Ectodermal cell (in vitro differentiated cells): ENCODE measurements at regions not wholly inside any gene's neighbourhood (a gene's known extent, or its start where the extent isn't known, plus 50 kb on each side); places are given as distances from the start of the nearest gene placed in this dataset.

Experiments
- H3K27ac ChIP-seq: 2 replicates; pipeline ENCODE4 v1.7.0; 2013; ENCODE audit warnings: mild to moderate bottlenecking, low read depth, low read length; ENCODE audit not compliant: insufficient read depth, poor library complexity, severe bottlenecking
- H3K27me3 ChIP-seq: 2 replicates; pipeline ENCODE4 v1.7.0; 2013; ENCODE audit warnings: mild to moderate bottlenecking, low read length; ENCODE audit not compliant: insufficient read depth, control insufficient read depth, poor library complexity, severe bottlenecking
- H3K36me3 ChIP-seq: one replicate; pipeline ENCODE4 v1.7.0; 2013; ENCODE audit warnings: low read length; ENCODE audit not compliant: control insufficient read depth, insufficient read depth
- H3K4me1 ChIP-seq: one replicate; pipeline ENCODE4 v1.7.0; 2013; ENCODE audit warnings: low read length; ENCODE audit not compliant: control insufficient read depth, insufficient read depth
- H3K4me3 ChIP-seq: 2 replicates; pipeline ENCODE4 v1.7.0; 2013; ENCODE audit warnings: low read depth, low read length, control low read depth; ENCODE audit not compliant: insufficient read depth
- H3K9me3 ChIP-seq: 2 replicates; pipeline ENCODE4 v1.7.0; 2013; ENCODE audit warnings: mild to moderate bottlenecking, low read length, moderate library complexity; ENCODE audit not compliant: control insufficient read depth
- WGBS, 2 experiments: methylation state at CpG; one replicate each; pipeline ENCODE4 v1.1.7; 2013; ENCODE audit warnings: missing lambda C conversion rate in 2 of 2; 5-methylcytosine and 5-hydroxymethylcytosine counted together

GRCh38 chr21:27164208-27165177, 197.6 kb upstream of the ADAMTS5 start:
- Histone ChIP-seq H3K27ac (no peak overlapping the region), H3K27me3 (no peaks in the 10 kb centered on the region), H3K4me1 (no peaks in the 10 kb centered on the region), H3K36me3 (no peaks in the 10 kb centered on the region), H3K9me3 (no peaks in the 10 kb centered on the region), H3K4me3 (no peak overlapping the region)
- 97% methylated on average over 5 of the region's 7 CpGs for WGBS, 2 experiments

DNA sequence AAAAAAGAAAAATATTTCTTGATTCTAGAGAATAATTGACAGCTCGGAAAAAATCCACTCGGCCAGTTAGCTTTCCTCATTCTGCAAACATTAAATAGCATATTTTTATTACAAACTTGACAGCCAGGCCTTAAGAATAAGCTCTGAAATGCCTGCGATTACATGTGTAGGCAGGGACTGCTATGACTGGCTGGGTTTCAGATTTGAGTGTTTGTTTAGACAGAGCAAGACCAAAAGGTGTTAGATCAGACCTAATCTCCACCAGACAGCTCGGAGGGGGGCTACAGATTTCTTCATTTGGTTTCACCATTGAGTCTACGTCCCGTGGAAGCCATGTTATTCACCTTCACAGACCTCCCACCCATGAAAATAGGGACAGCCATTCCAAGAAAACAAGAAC, 192.1 kb upstream of the ADAMTS5 start:
- Histone ChIP-seq H3K4me3 (no peak overlapping the region), H3K27ac (no peak overlapping the region), H3K27me3 (no peaks in the 10 kb centered on the region), H3K36me3 (no peaks in the 10 kb centered on the region), H3K4me1 (no peaks in the 10 kb centered on the region), H3K9me3 (no peaks in the 10 kb centered on the region)
- 66 to 76% methylated on average over 4 to 6 of the region's 6 CpGs for WGBS, 2 experiments

DNA sequence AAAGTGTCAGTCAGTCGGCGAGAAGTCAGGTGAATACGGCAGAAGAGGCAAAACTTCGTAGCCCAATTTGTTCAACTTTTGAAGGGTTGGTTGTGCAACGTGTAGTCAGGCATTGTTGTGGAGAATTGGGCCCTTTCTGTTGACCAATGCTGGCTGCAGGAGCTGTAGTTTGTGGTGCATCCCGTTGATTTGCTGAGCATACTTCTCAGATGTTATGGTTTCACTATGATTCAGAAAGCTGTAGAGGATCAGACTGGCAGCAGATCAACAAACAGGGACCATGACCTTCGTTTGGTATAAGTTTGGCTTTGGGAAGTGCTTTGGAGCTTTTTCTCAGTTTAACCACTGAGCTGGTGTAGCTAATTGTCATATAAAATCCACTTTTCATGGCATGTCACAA, 190.2 kb upstream of the ADAMTS5 start:
- Histone ChIP-seq H3K27ac (no peak overlapping the region), H3K4me3 (no peak overlapping the region), H3K27me3 (no peaks in the 10 kb centered on the region), H3K36me3 (no peaks in the 10 kb centered on the region), H3K9me3 (no peaks in the 10 kb centered on the region), H3K4me1 (no peaks in the 10 kb centered on the region)
- 91 to 92% methylated on average over 7 of the region's 7 CpGs for WGBS, 2 experiments

- no peaks in the 10 kb centered on the region for H3K4me1 ChIP-seq
- no peak overlapping the region for H3K27ac ChIP-seq
- no peaks in the 10 kb centered on the region for H3K36me3 ChIP-seq
- no peaks in the 10 kb centered on the region for H3K27me3 ChIP-seq
- H3K4me3 ChIP-seq, result no peak overlapping the region
- H3K9me3 ChIP-seq, result no peaks in the 10 kb centered on the region
- no CpG with 5 or more reads among the region's 1 CpG for WGBS, 2 experiments
Observed at GRCh38 chr21:27156666-27157065, 189.8 kb upstream of the ADAMTS5 start.

DNA sequence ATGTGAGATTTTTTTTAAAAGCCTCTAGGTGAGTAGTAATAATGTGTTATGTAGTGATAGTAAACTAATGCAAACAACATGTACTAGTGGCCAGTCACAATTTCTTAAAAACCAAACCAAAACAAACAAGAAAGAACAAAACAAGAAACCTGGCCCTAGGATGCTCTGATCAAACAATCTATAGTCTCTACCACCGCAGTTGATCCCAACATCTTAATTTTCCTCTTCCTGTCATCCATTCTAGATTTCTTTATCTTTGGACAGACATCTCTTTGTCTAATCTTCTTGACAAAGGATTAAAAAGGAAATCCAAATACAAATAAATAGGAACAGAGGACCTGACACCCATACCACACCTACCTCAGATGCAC, 188.2 kb upstream of the ADAMTS5 start:
- 96 to 100% methylated on average over 1 of the region's 1 CpG for WGBS, 2 experiments
- Histone ChIP-seq H3K4me3 (no peak overlapping the region), H3K27ac (no peak overlapping the region), H3K36me3 (no peaks in the 10 kb centered on the region), H3K4me1 (no peaks in the 10 kb centered on the region), H3K9me3 (no peaks in the 10 kb centered on the region), H3K27me3 (no peaks in the 10 kb centered on the region)

GRCh38 chr21:27154451-27155129, 187.7 kb upstream of the ADAMTS5 start:
- no peak overlapping the region for H3K27ac ChIP-seq
- H3K4me1 ChIP-seq, result no peaks in the 10 kb centered on the region
- WGBS, 2 experiments, result 93 to 96% methylated on average over 4 of the region's 4 CpGs
- H3K9me3 ChIP-seq, result no peaks in the 10 kb centered on the region
- H3K4me3 ChIP-seq, result no peak overlapping the region
- no peaks in the 10 kb centered on the region for H3K36me3 ChIP-seq
- H3K27me3 ChIP-seq, result no peaks in the 10 kb centered on the region

GRCh38 chr21:27152996-27153395, 186.1 kb upstream of the ADAMTS5 start:
- Histone ChIP-seq H3K9me3 (no peaks in the 10 kb centered on the region), H3K36me3 (no peaks in the 10 kb centered on the region)

GRCh38 chr21:27149034-27149433, 182.1 kb upstream of the ADAMTS5 start:
- Histone ChIP-seq H3K9me3 (no peaks in the 10 kb centered on the region), H3K27ac (no peak overlapping the region), H3K27me3 (no peaks in the 10 kb centered on the region), H3K4me3 (no peak overlapping the region), H3K4me1 (no peaks in the 10 kb centered on the region), H3K36me3 (no peaks in the 10 kb centered on the region)
- WGBS, 2 experiments, result 75 to 85% methylated on average over 1 to 2 of the region's 2 CpGs

More at GRCh38 chr21:27152996-27153395, 186.1 kb upstream of the ADAMTS5 start:
- H3K27ac ChIP-seq, result no peak overlapping the region
- H3K27me3 ChIP-seq, result no peaks in the 10 kb centered on the region
- no peak overlapping the region for H3K4me3 ChIP-seq
- H3K4me1 ChIP-seq, result no peaks in the 10 kb centered on the region

GRCh38 chr21:27146268-27146667, 179.4 kb upstream of the ADAMTS5 start:
- Histone ChIP-seq H3K4me3 (no peak overlapping the region), H3K27ac (no peak overlapping the region), H3K4me1 (no peaks in the 10 kb centered on the region), H3K27me3 (no peaks in the 10 kb centered on the region), H3K9me3 (no peaks in the 10 kb centered on the region), H3K36me3 (no peaks in the 10 kb centered on the region)
- no CpG with 5 or more reads among the region's 1 CpG for WGBS, 2 experiments

DNA sequence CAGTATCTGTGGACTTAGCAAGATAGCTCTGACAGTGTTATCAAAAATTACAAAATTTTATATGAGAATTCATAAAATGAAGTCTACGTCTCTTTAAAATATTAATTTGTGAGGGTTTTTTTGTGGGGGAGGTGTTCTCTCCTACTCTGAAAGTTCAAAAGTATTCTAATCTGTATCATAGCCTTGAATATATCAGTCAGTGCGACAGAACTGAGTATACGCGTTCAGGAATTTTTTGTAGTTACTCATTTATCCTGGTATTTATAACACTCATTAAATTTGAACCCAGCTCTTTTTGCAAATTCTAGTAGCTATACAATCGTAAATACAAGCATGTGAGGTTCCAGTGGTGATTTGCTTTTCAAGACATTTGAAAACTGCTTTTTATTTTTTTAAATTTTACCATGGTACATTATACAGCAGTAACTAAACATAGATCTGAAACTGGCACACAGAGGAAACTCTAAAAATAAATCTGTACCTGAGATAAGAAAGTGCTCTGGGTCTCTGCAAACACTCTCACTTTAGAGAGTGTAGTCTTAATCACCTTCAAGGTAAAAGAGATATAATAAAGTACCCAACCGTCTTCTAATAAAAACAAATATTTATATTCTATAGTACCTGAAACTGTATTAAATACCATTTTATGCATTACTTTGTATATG, 178.4 kb upstream of the ADAMTS5 start:
- no peak overlapping the region for H3K27ac ChIP-seq
- no peaks in the 10 kb centered on the region for H3K27me3 ChIP-seq
- H3K4me3 ChIP-seq, result no peak overlapping the region
- 90 to 94% methylated on average over 4 to 6 of the region's 6 CpGs for WGBS, 2 experiments
- no peaks in the 10 kb centered on the region for H3K9me3 ChIP-seq
- no peaks in the 10 kb centered on the region for H3K4me1 ChIP-seq
- H3K36me3 ChIP-seq, result no peaks in the 10 kb centered on the region
